H9 (cell line): ENCODE measurements at regions not wholly inside any gene's neighbourhood (a gene's known extent, or its start where the extent isn't known, plus 50 kb on each side); places are given as distances from the start of the nearest gene placed in this dataset.

Experiments used
- DNase-seq: peaks from one replicate; pipeline ENCODE4 v3.0.0-alpha.2; 2017
- H2AFZ ChIP-seq: one replicate; pipeline ENCODE4 v1.6.1; 2013; ENCODE audit warnings: mild to moderate bottlenecking, low read length, control low read depth, moderate library complexity
- H2AK5ac ChIP-seq: 2 replicates; pipeline ENCODE4 v1.6.1; 2013; ENCODE audit warnings: low read length, control low read depth, mixed read lengths; ENCODE audit not compliant: insufficient read length
- H2BK120ac ChIP-seq: one replicate; pipeline ENCODE4 v1.6.1; 2013; ENCODE audit warnings: low read depth, mild to moderate bottlenecking, low read length, control low read depth, inconsistent platforms; ENCODE audit not compliant: poor library complexity, severe bottlenecking
- H2BK12ac ChIP-seq: 2 replicates; pipeline ENCODE4 v1.6.1; 2013; ENCODE audit warnings: low read length, control low read depth, mixed read lengths, low read depth; ENCODE audit not compliant: insufficient read length
- H2BK15ac ChIP-seq: 2 replicates; pipeline ENCODE4 v1.6.1; 2013; ENCODE audit warnings: low read depth, low read length, control low read depth
- H2BK20ac ChIP-seq: one replicate; pipeline ENCODE4 v1.6.1; 2013; ENCODE audit warnings: low read depth, mild to moderate bottlenecking, low read length, control low read depth, inconsistent platforms; ENCODE audit not compliant: poor library complexity, severe bottlenecking
- H2BK5ac ChIP-seq: 2 replicates; pipeline ENCODE4 v1.6.1; 2013; ENCODE audit warnings: low read length, control low read depth, mixed read lengths; ENCODE audit not compliant: insufficient read length
- H3K14ac ChIP-seq: 2 replicates; pipeline ENCODE4 v1.6.1; 2013; ENCODE audit warnings: low read length, control low read depth; ENCODE audit not compliant: insufficient read depth
- H3K18ac ChIP-seq: 2 replicates; pipeline ENCODE4 v1.6.1; 2013; ENCODE audit warnings: low read depth, mild to moderate bottlenecking, mixed read lengths, low read length, control low read depth; ENCODE audit not compliant: insufficient read length
- H3K23ac ChIP-seq: 2 replicates; pipeline ENCODE4 v1.6.1; 2013; ENCODE audit warnings: low read length, control low read depth, mixed read lengths, low read depth; ENCODE audit not compliant: insufficient read length
- H3K23me2 ChIP-seq: 2 replicates; pipeline ENCODE4 v1.6.1; 2013; ENCODE audit warnings: low read depth, mild to moderate bottlenecking, mixed read lengths, low read length, control low read depth; ENCODE audit not compliant: insufficient read length, poor library complexity, severe bottlenecking
- H3K27ac ChIP-seq: 2 replicates; pipeline ENCODE4 v1.5.1; 2013; ENCODE audit warnings: low read length, control low read depth, mixed read lengths, low read depth; ENCODE audit not compliant: insufficient read length
- H3K27me3 ChIP-seq: 2 replicates; pipeline ENCODE4 v1.6.1; 2013; ENCODE audit warnings: low read length, control low read depth, inconsistent platforms; ENCODE audit not compliant: insufficient read depth
- H3K4ac ChIP-seq: 2 replicates; pipeline ENCODE4 v1.6.1; 2013; ENCODE audit warnings: low read depth, mild to moderate bottlenecking, control low read depth, inconsistent platforms, low read length, moderate library complexity
- H3K4me1 ChIP-seq: 2 replicates; pipeline ENCODE4 v1.6.1; 2013; ENCODE audit warnings: low read length, control low read depth, inconsistent platforms; ENCODE audit not compliant: insufficient read depth
- H3K4me2 ChIP-seq: 2 replicates; pipeline ENCODE4 v1.6.1; 2013; ENCODE audit warnings: low read length, control low read depth, mixed read lengths; ENCODE audit not compliant: insufficient read length, insufficient read depth
- H3K56ac ChIP-seq: 2 replicates; pipeline ENCODE4 v1.6.1; 2013; ENCODE audit warnings: low read depth, mild to moderate bottlenecking, mixed read lengths, low read length, control low read depth; ENCODE audit not compliant: insufficient read length
- H3K79me1 ChIP-seq: 2 replicates; pipeline ENCODE4 v1.6.1; 2013; ENCODE audit warnings: low read depth, mild to moderate bottlenecking, moderate library complexity, low read length, control low read depth, inconsistent platforms; ENCODE audit not compliant: insufficient read depth, poor library complexity, severe bottlenecking
- H3K79me2 ChIP-seq: 2 replicates; pipeline ENCODE4 v1.6.1; 2013; ENCODE audit warnings: low read length, control low read depth, inconsistent platforms; ENCODE audit not compliant: insufficient read depth
- H3K9ac ChIP-seq: 2 replicates; pipeline ENCODE4 v1.6.1; 2013; ENCODE audit warnings: low read length, control low read depth, mixed read lengths; ENCODE audit not compliant: insufficient read length; ENCODE audit errors: extremely low read depth
- H3K9me3 ChIP-seq: one replicate; pipeline ENCODE4 v1.6.1; 2013; ENCODE audit warnings: low read depth, low read length, inconsistent platforms; ENCODE audit not compliant: control insufficient read depth
- H3T11ph ChIP-seq: one replicate; pipeline ENCODE4 v1.6.1; 2013; ENCODE audit warnings: mild to moderate bottlenecking, low read length, control low read depth, inconsistent platforms
- H4K20me1 ChIP-seq: one replicate; pipeline ENCODE4 v1.6.1; 2013; ENCODE audit not compliant: control insufficient read depth, insufficient read length, insufficient read depth
- H4K5ac ChIP-seq: 2 replicates; pipeline ENCODE4 v1.6.1; 2013; ENCODE audit warnings: low read depth, mild to moderate bottlenecking, mixed read lengths, low read length, control low read depth; ENCODE audit not compliant: insufficient read length
- H4K8ac ChIP-seq: replicated peaks from 2 replicates; pipeline ENCODE4 v1.6.1; 2013; ENCODE audit warnings: low read length, control low read depth, mixed read lengths, low read depth; ENCODE audit not compliant: insufficient read length
- H4K91ac ChIP-seq: 2 replicates; pipeline ENCODE4 v1.6.1; 2013; ENCODE audit warnings: low read depth, mild to moderate bottlenecking, moderate library complexity, mixed read lengths, low read length, control low read depth; ENCODE audit not compliant: insufficient read length
- H3K27ac Mint-ChIP-seq, 3 experiments: 2 replicates in 2 of 3; 3 replicates in 1 of 3; pipeline ENCODE4 v1.8.0; 2020 to 2021; ENCODE audit warnings: mixed read lengths in 3 of 3, mild to moderate bottlenecking in 1 of 3, moderate library complexity in 1 of 3
- H3K27me3 Mint-ChIP-seq: 2 replicates; pipeline ENCODE4 v1.8.0; 2021; ENCODE audit warnings: low read depth, mild to moderate bottlenecking, moderate library complexity, mixed read lengths
- H3K36me3 Mint-ChIP-seq, 3 experiments: 2 replicates in 2 of 3; 3 replicates in 1 of 3; pipeline ENCODE4 v1.8.0; 2020 to 2021; ENCODE audit warnings: low read depth in 3 of 3, mixed read lengths in 3 of 3; ENCODE audit not compliant: insufficient read depth in 1 of 3
- H3K4me1 Mint-ChIP-seq, 2 experiments: 2 replicates each; pipeline ENCODE4 v1.8.0; 2020; ENCODE audit warnings: mixed read lengths in 2 of 2
- H3K4me3 Mint-ChIP-seq, 2 experiments: 2 replicates in 1 of 2; 3 replicates in 1 of 2; pipeline ENCODE4 v1.8.0; 2020 to 2021; ENCODE audit warnings: mild to moderate bottlenecking in 2 of 2, mixed read lengths in 2 of 2, moderate library complexity in 1 of 2
- H3K9me3 Mint-ChIP-seq, 2 experiments: 2 replicates in 1 of 2; 3 replicates in 1 of 2; pipeline ENCODE4 v1.8.0; 2020; ENCODE audit warnings: mild to moderate bottlenecking in 2 of 2, mixed read lengths in 2 of 2, moderate library complexity in 1 of 2
- CTCF ChIP-seq: fragments of 200-600 bp; sonication (generic); conservative IDR thresholded peaks from 3 replicates; pipeline ENCODE4 v1.8.0; 2021; ENCODE audit warnings: antibody characterized with exemption, mild to moderate bottlenecking
- WGBS: extraction: QIAGEN DNeasy Blood & Tissue Kit; methylation state at CpG from one replicate; pipeline ENCODE4 v1.1.7; 2013; ENCODE audit warnings: missing lambda C conversion rate, low lambda C conversion rate, mixed read lengths; ENCODE audit not compliant: insufficient read length; ENCODE audit errors: extremely low coverage; 5-methylcytosine and 5-hydroxymethylcytosine counted together

- Histone ChIP-seq H3K14ac (no peak overlapping the region), H3K9ac (no peak overlapping the region), H3T11ph (no peak overlapping the region), H3K4me2 (no peak overlapping the region), H2BK12ac (no peak overlapping the region), H2BK15ac (no peak overlapping the region), H2BK20ac (no peak overlapping the region), H4K8ac (no peak overlapping the region), H3K79me1 (no peaks in the 10 kb centered on the region), H3K4me1 (no peaks in the 10 kb centered on the region), H3K23ac (no peak overlapping the region), H3K23me2 (no peaks in the 10 kb centered on the region), H3K79me2 (no peaks in the 10 kb centered on the region), H3K4ac (no peak overlapping the region), H4K5ac (no peak overlapping the region), H2AFZ (no peak overlapping the region), H3K27me3 (no peaks in the 10 kb centered on the region), H3K9me3 (peaks cover 6% of the 10 kb centered on the region), H2BK5ac (no peak overlapping the region), H2AK5ac (no peak overlapping the region), H3K27ac (no peak overlapping the region), H4K20me1 (no peaks in the 10 kb centered on the region), H2BK120ac (no peak overlapping the region), H3K18ac (no peak overlapping the region), H3K56ac (no peak overlapping the region), H4K91ac (no peak overlapping the region)
- no CpG with 5 or more reads among the region's 7 CpGs for WGBS
- DNase-seq: no peak
- peaks cover 14 to 22% of the 10 kb centered on the region in 2 experiments for H3K9me3 Mint-ChIP-seq
- no peaks in the 10 kb centered on the region for H3K36me3 Mint-ChIP-seq
- no peak overlapping the region for H3K27ac Mint-ChIP-seq
- no peak for TF ChIP-seq CTCF
- no peaks in the 10 kb centered on the region for H3K4me1 Mint-ChIP-seq
- H3K4me3 Mint-ChIP-seq: no peak overlapping the region; a peak in 1 of 5 replicates
- peaks cover 7% of the 10 kb centered on the region for H3K27me3 Mint-ChIP-seq
Measured at GRCh38 chr12:118734266-118734665, 247.1 kb upstream of the SRRM4 start.
